GM23338 (cell line): ENCODE measurements at regions not wholly inside any gene's neighbourhood (a gene's known extent, or its start where the extent isn't known, plus 50 kb on each side); places are given as distances from the start of the nearest gene placed in this dataset.

Experiments used
- ATAC-seq: fragments of 200-7000 bp; cut with Tn5 transposase; 3 replicates; pipeline ENCODE4 v1.9.1; 2020
- DNase-seq: peaks from one replicate; pipeline ENCODE4 v3.0.0-alpha.2; 2015; ENCODE audit warnings: low spot score
- H2AFZ ChIP-seq: fragments of 200-600 bp; sonication (generic); 2 replicates; pipeline ENCODE4 v1.8.0; 2016; ENCODE audit warnings: antibody characterized with exemption, mild to moderate bottlenecking, moderate library complexity
- H3F3A ChIP-seq: fragments of 200-600 bp; sonication (generic); replicated peaks from 2 replicates; pipeline ENCODE4 v1.8.0; 2017; ENCODE audit warnings: antibody characterized with exemption, mixed run types, low read depth
- H3K27ac ChIP-seq: fragments of 200-600 bp; sonication (generic); 2 replicates; pipeline ENCODE4 v1.6.1; 2016; ENCODE audit warnings: low read depth
- H3K27me3 ChIP-seq: fragments of 200-600 bp; sonication (generic); 2 replicates; pipeline ENCODE4 v1.8.0; 2016; ENCODE audit warnings: mild to moderate bottlenecking, mixed run types, moderate library complexity; ENCODE audit not compliant: insufficient read depth
- H3K36me3 ChIP-seq: fragments of 200-600 bp; sonication (generic); 2 replicates; pipeline ENCODE4 v1.8.0; 2016; ENCODE audit warnings: mild to moderate bottlenecking; ENCODE audit not compliant: insufficient read depth
- H3K4me1 ChIP-seq: fragments of 200-600 bp; sonication (generic); 2 replicates; pipeline ENCODE4 v1.8.0; 2016; ENCODE audit warnings: mild to moderate bottlenecking, moderate library complexity; ENCODE audit not compliant: insufficient read depth
- H3K4me2 ChIP-seq: fragments of 200-600 bp; sonication (generic); 2 replicates; pipeline ENCODE4 v1.7.1; 2017; ENCODE audit warnings: mixed run types
- H3K4me3 ChIP-seq: fragments of 200-600 bp; sonication (generic); 2 replicates; pipeline ENCODE4 v1.6.1; 2016; ENCODE audit warnings: mixed run types
- H3K79me2 ChIP-seq: fragments of 200-600 bp; sonication (generic); replicated peaks from 2 replicates; pipeline ENCODE4 v1.8.0; 2017; ENCODE audit warnings: mild to moderate bottlenecking; ENCODE audit not compliant: insufficient read depth
- H3K9me2 ChIP-seq: fragments of 200-600 bp; sonication (generic); 2 replicates; pipeline ENCODE4 v1.8.0; 2017; ENCODE audit not compliant: insufficient read depth
- H4K20me1 ChIP-seq: fragments of 200-600 bp; sonication (generic); replicated peaks from 2 replicates; pipeline ENCODE4 v1.8.0; 2017; ENCODE audit warnings: mild to moderate bottlenecking; ENCODE audit not compliant: insufficient read depth
- H3K27ac Mint-ChIP-seq: 2 replicates; pipeline ENCODE4 v1.8.0; 2020; ENCODE audit warnings: inconsistent platforms, mild to moderate bottlenecking, moderate library complexity, mixed read lengths
- H3K27me3 Mint-ChIP-seq: 3 replicates; pipeline ENCODE4 v1.8.0; 2022; ENCODE audit warnings: low read depth, mild to moderate bottlenecking, moderate library complexity, mixed read lengths, inconsistent platforms; ENCODE audit not compliant: insufficient read depth, poor library complexity
- H3K36me3 Mint-ChIP-seq: 3 replicates; pipeline ENCODE4 v1.8.0; 2021; ENCODE audit warnings: low read depth, mild to moderate bottlenecking, inconsistent platforms, moderate library complexity, mixed read lengths
- H3K4me1 Mint-ChIP-seq: 3 replicates; pipeline ENCODE4 v1.8.0; 2020; ENCODE audit warnings: mild to moderate bottlenecking, inconsistent platforms, mixed read lengths
- H3K4me3 Mint-ChIP-seq: 3 replicates; pipeline ENCODE4 v1.8.0; 2021; ENCODE audit warnings: moderate library complexity, mild to moderate bottlenecking, inconsistent platforms, mixed read lengths
- H3K9me3 Mint-ChIP-seq: 3 replicates; pipeline ENCODE4 v1.8.0; 2020; ENCODE audit warnings: moderate library complexity, mild to moderate bottlenecking, inconsistent platforms, mixed read lengths
- CREB1 ChIP-seq: fragments of 250-450 bp; sonication (Bioruptor Pico); IDR thresholded peaks from 2 replicates; pipeline ENCODE4 v1.5.0; 2020; ENCODE audit warnings: low read depth, mild to moderate bottlenecking, moderate library complexity
- CTCF ChIP-seq, 2 experiments: fragments of 200-600 bp in 1 of 2; sonication (generic) in 1 of 2; conservative IDR thresholded peaks; 2 replicates each; pipeline versions ENCODE4 v1.5.1 to v1.6.1; 2016 to 2017; ENCODE audit warnings: antibody characterized with exemption in 2 of 2, low read depth in 2 of 2, mild to moderate bottlenecking in 2 of 2, moderate library complexity in 1 of 2
- ETS1 ChIP-seq: IDR thresholded peaks from 2 replicates; pipeline ENCODE4 v1.6.1; 2016; ENCODE audit warnings: antibody characterized with exemption
- EZH2 ChIP-seq: fragments of 200-600 bp; sonication (generic); IDR thresholded peaks from one replicate; pipeline ENCODE4 v1.8.0; 2017; ENCODE audit warnings: antibody characterized with exemption, mild to moderate bottlenecking, low read depth; ENCODE audit not compliant: unreplicated experiment
- EZH2phosphoT487 ChIP-seq: fragments of 200-600 bp; sonication (generic); IDR thresholded peaks from one replicate; pipeline ENCODE4 v1.8.1; 2018; ENCODE audit warnings: antibody characterized with exemption; ENCODE audit not compliant: unreplicated experiment
- JUNB ChIP-seq: IDR thresholded peaks from one replicate; pipeline ENCODE4 v1.6.1; 2016; ENCODE audit warnings: antibody characterized with exemption; ENCODE audit not compliant: unreplicated experiment
- NANOG ChIP-seq: IDR thresholded peaks from 2 replicates; pipeline ENCODE4 v1.6.1; 2016; ENCODE audit warnings: antibody characterized with exemption, borderline replicate concordance
- POLR2AphosphoS5 ChIP-seq: IDR thresholded peaks from 2 replicates; pipeline ENCODE4 v1.6.1; 2016; ENCODE audit warnings: antibody characterized with exemption, low read depth
- REST ChIP-seq: IDR thresholded peaks from one replicate; pipeline ENCODE4 v1.6.1; 2018; ENCODE audit warnings: antibody characterized with exemption; ENCODE audit not compliant: unreplicated experiment
- STAT1 ChIP-seq: IDR thresholded peaks from one replicate; pipeline ENCODE4 v1.6.1; 2016; ENCODE audit warnings: antibody characterized with exemption; ENCODE audit not compliant: unreplicated experiment
- ZNF114 ChIP-seq: fragments of 250-450 bp; sonication (Bioruptor Pico); IDR thresholded peaks from 2 replicates; pipeline ENCODE4 v1.5.0; 2020; ENCODE audit warnings: mild to moderate bottlenecking, moderate library complexity
- ZNF331 ChIP-seq: fragments of 250-450 bp; sonication (Bioruptor Pico); IDR thresholded peaks from 2 replicates; pipeline ENCODE4 v1.5.0; 2020; ENCODE audit warnings: low read depth, mild to moderate bottlenecking, moderate library complexity
- ZNF462 ChIP-seq: fragments of 250-450 bp; sonication (Bioruptor Pico); IDR thresholded peaks from 2 replicates; pipeline ENCODE4 v1.5.0; 2020; ENCODE audit warnings: mild to moderate bottlenecking, moderate library complexity

- Histone ChIP-seq H3K4me1 (peaks cover 15% of the 10 kb centered on the region), H3F3A (no peaks in the 10 kb centered on the region), H3K27ac (no peak overlapping the region), H3K4me3 (no peak overlapping the region), H3K36me3 (no peaks in the 10 kb centered on the region), H3K27me3 (no peaks in the 10 kb centered on the region), H3K79me2 (no peaks in the 10 kb centered on the region), H4K20me1 (no peaks in the 10 kb centered on the region), H3K4me2 (no peak overlapping the region), H3K9me2 (peaks cover 5% of the 10 kb centered on the region; the same call in 1 of the 2 replicates), H2AFZ (no peak overlapping the region)
- DNase-seq (no peak), ATAC-seq (no peak)
- H3K36me3 Mint-ChIP-seq, result no peaks in the 10 kb centered on the region
- no peak overlapping the region for H3K4me3 Mint-ChIP-seq
- H3K27me3 Mint-ChIP-seq, result no peaks in the 10 kb centered on the region
- H3K9me3 Mint-ChIP-seq, result no peaks in the 10 kb centered on the region
- peaks cover 19% of the 10 kb centered on the region for H3K4me1 Mint-ChIP-seq
- H3K27ac Mint-ChIP-seq, result no peak overlapping the region
- TF ChIP-seq REST, result no peak
- TF ChIP-seq NANOG, result no peak
- no peak for TF ChIP-seq JUNB
- no peak for TF ChIP-seq CTCF (conservative IDR thresholded peaks at IDR 0.05; ENCODE audit: low read depth in 2 of 2)
- no peak for TF ChIP-seq STAT1
- TF ChIP-seq ETS1, result no peak
- no peak for TF ChIP-seq CREB1 (CRISPR knock-in tag)
- no peak for TF ChIP-seq ZNF331 (CRISPR knock-in tag)
- no peak for TF ChIP-seq ZNF462 (CRISPR knock-in tag)
- no peak for TF ChIP-seq EZH2phosphoT487
- TF ChIP-seq ZNF114, result no peak
- no peak for TF ChIP-seq POLR2AphosphoS5
- TF ChIP-seq EZH2, result no peak
These were observed 97.0 kb upstream of the RAB6C start for GRCh38 chr2:129882476-129882875.
